Epithelial cell of esophagus (primary cell): ENCODE measurements at regions not wholly inside any gene's neighbourhood (a gene's known extent, or its start where the extent isn't known, plus 50 kb on each side); places are given as distances from the start of the nearest gene placed in this dataset.
"Not testable (repeated sequence)": the region's sequence is repeated elsewhere in the genome, so short reads cannot be mapped to it uniquely, and the experiment has no call there.

Experiments used
- DNase-seq: peaks from one replicate; pipeline ENCODE4 v3.0.0; 2010; ENCODE audit warnings: low read depth
- H3K4me3 ChIP-seq: 2 replicates; pipeline ENCODE4 v1.5.1; 2011; ENCODE audit warnings: mild to moderate bottlenecking, low read length, control low read depth

GRCh38 chr1:120600442-120601041 lies 123.2 kb upstream of the NBPF26 start:
- DNase-seq, H3K4me3 ChIP-seq: not testable (repeated sequence)

GRCh38 chr1:120607882-120608281 lies 115.9 kb upstream of the NBPF26 start:
- H3K4me3 ChIP-seq, DNase-seq: not testable (repeated sequence)

GRCh38 chr1:120608314-120609014 lies 115.3 kb upstream of the NBPF26 start:
- not testable (repeated sequence) for H3K4me3 ChIP-seq, DNase-seq

GRCh38 chr1:120609015-120609573 lies 114.7 kb upstream of the NBPF26 start:
- not testable (repeated sequence) for DNase-seq, H3K4me3 ChIP-seq

GRCh38 chr1:120609834-120610233 lies 113.9 kb upstream of the NBPF26 start:
- not testable (repeated sequence) for DNase-seq, H3K4me3 ChIP-seq

GRCh38 chr1:120614931-120615639 lies 108.7 kb upstream of the NBPF26 start:
- not testable (repeated sequence) for H3K4me3 ChIP-seq

GRCh38 chr1:120617493-120617892 lies 106.3 kb upstream of the NBPF26 start:
- DNase-seq, H3K4me3 ChIP-seq: not testable (repeated sequence)

More at GRCh38 chr1:120614931-120615639, 108.7 kb upstream of the NBPF26 start:
- DNase-seq: not testable (repeated sequence)

- DNase-seq: not testable (repeated sequence)
These were observed 103.7 kb upstream of the NBPF26 start for GRCh38 chr1:120619867-120620692.

GRCh38 chr1:120620693-120620969 lies 103.1 kb upstream of the NBPF26 start:
- not testable (repeated sequence) for H3K4me3 ChIP-seq, DNase-seq

More at GRCh38 chr1:120619867-120620692, 103.7 kb upstream of the NBPF26 start:
- not testable (repeated sequence) for H3K4me3 ChIP-seq

GRCh38 chr1:120621278-120621677 lies 102.5 kb upstream of the NBPF26 start:
- not testable (repeated sequence) for DNase-seq, H3K4me3 ChIP-seq

GRCh38 chr1:120623539-120623938 lies 100.2 kb upstream of the NBPF26 start:
- H3K4me3 ChIP-seq, DNase-seq: not testable (repeated sequence)

- not testable (repeated sequence) for H3K4me3 ChIP-seq, DNase-seq
These were observed 99.1 kb upstream of the NBPF26 start for GRCh38 chr1:120624565-120625064.

- not testable (repeated sequence) for DNase-seq, H3K4me3 ChIP-seq
These were observed 93.8 kb upstream of the NBPF26 start for GRCh38 chr1:120629832-120630455.

- not testable (repeated sequence) for H3K4me3 ChIP-seq, DNase-seq
These were observed 88.6 kb upstream of the NBPF26 start for GRCh38 chr1:120634816-120635806.

GRCh38 chr1:120640261-120641013 lies 83.3 kb upstream of the NBPF26 start:
- not testable (repeated sequence) for H3K4me3 ChIP-seq, DNase-seq

- not testable (repeated sequence) for DNase-seq, H3K4me3 ChIP-seq
These were observed 82.8 kb upstream of the NBPF26 start for GRCh38 chr1:120641014-120641302.

- DNase-seq, H3K4me3 ChIP-seq: not testable (repeated sequence)
These were observed 76.6 kb upstream of the NBPF26 start for GRCh38 chr1:120647182-120647581.
